ENCODE measurements at regions not wholly inside any gene's neighbourhood (a gene's known extent, or its start where the extent isn't known, plus 50 kb on each side); places are given as distances from the start of the nearest gene placed in this dataset.
"Not testable (repeated sequence)": the region's sequence is repeated elsewhere in the genome, so short reads cannot be mapped to it uniquely, and the experiment has no call there.

DNA sequence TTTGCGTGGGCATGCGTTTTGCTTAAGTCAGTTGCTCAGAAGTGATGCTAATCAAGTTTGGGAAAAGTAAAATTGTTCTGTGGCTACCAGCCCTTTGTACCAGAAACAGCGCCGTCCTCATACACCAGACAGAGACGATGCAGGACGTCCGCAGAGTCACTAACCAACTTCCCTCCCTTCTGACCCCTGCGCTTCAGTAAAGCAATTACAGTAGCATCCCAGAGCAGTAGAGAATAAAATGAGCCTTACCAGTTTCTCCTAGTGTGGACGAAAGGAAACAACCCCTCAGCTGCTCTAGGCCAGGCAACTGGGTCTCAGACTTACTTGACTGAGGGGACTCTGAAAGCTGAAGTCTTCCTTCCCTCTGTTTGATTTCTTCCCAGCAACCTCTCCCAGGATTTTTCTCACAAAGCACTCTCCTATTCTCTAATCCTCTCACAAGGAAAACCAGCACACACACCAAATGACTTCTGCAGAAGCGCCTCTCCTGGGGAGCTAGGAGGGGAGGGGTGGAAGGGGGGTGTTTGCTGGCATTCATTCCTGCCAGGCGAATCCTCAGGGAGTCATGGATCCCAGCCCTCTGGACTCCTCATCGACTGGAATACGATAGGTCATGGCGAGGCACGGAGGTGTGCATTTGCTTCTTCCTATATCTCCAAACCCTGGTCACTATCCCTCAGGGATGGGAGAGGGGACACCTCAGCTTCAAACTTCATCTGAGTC, 56.0 kb upstream of the MID1 start:
- no peak for DNase-seq (ENCODE audit: low read depth in 4 of 4, low spot score in 2 of 4)

DNA sequence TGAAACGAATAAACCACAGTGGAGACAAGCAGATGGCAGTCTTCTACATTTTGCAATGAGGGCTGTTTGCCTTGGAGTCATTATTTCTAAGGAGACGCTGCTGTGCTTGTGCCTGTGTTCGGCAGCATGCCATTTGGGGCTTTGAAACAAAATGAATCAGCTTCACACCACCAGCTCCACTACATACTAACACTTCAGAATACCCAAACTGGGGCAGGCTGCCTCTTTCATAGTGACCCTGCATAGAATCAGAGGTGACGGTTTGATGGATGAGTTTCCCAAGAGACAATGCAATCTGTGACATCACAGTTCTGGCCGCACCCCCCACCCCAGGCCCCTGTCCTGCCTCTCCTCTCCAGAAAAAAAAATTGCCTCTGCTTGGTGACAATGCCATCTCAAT, 57.1 kb upstream of the MID1 start:
- DNase-seq (ENCODE audit: low read depth in 4 of 4, low spot score in 2 of 4): no peak

DNA sequence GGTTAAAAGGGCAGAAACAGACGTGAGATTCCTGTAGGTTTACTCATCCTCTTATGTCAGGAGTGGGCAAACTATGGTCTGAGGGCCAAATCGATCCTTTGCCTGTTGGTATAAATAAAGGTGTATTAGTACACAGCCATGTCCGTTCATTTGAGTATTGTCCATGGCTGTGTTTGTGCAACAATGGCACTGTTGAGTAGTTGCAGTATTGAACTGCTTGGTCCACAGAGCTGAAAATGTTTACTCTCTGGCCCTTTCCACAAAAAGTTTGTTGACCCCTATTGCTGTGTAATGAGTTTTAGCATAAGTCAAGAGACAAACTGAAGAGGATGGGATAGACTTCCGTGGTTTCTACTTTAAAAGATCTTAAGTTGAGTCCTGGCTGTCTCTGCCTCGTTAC, 59.0 kb upstream of the MID1 start:
- DNase-seq (ENCODE audit: low read depth in 4 of 4, low spot score in 2 of 4): no peak

DNA sequence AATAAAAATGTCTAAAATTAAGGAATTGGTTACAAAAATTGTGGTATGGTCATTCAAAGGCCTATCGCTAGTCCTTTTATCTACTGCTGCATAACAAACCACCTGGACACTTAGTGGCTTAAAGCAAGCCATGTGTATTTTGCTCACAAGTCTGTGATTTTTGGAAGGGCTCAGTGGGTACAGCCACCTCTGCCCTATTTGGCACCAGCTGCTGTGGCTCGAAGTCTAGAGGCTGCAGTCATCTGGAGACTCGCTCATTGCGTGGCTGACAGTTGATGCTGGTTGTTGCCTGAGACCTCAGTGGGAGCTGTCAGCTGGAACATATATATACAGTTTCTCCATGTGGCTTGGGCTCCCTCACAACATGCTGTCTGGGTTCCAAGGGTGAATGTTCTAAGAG, 60.8 kb upstream of the MID1 start:
- DNase-seq (ENCODE audit: low read depth in 4 of 4, low spot score in 2 of 4): no peak

GRCh38 chrX:10683631-10684030, 63.2 kb upstream of the MID1 start:
- not testable (repeated sequence) for DNase-seq (ENCODE audit: low read depth in 4 of 4, low spot score in 2 of 4)

- no peak for DNase-seq (ENCODE audit: low read depth in 4 of 4, low spot score in 2 of 4)
Measured at GRCh38 chrX:10685923-10686595, 65.7 kb upstream of the MID1 start.

GRCh38 chrX:10691751-10692150, 71.4 kb upstream of the MID1 start:
- not testable (repeated sequence) for DNase-seq (ENCODE audit: low read depth in 4 of 4, low spot score in 2 of 4)

GRCh38 chrX:10697616-10698317, 77.4 kb upstream of the MID1 start:
- DNase-seq (ENCODE audit: low read depth in 4 of 4, low spot score in 2 of 4): no peak

- DNase-seq (ENCODE audit: low read depth in 4 of 4, low spot score in 2 of 4): no peak
Measured at GRCh38 chrX:10698318-10698640, 77.9 kb upstream of the MID1 start.

DNA sequence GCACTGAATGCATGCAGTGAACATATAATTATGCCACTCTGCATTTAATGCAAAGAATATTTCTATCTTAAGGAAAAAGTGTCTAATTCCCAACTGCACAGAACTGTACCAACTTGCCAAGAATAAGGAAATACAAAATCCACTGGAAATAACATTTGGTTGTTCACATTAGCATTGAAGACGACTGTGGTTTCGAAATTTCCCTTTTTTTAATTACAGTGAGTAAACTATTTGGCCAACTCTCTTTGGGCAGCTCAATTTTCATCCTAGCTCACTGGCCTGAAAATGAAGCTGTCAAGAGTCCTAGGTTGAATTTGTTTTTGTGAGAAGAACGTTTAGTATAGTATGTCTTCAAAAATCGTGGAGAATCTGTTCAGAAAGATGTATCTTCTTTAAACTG, 81.6 kb upstream of the MID1 start:
- DNase-seq (ENCODE audit: low read depth in 4 of 4, low spot score in 2 of 4): no peak

GRCh38 chrX:10706342-10706741, 86.0 kb upstream of the MID1 start:
- DNase-seq (ENCODE audit: low read depth in 4 of 4, low spot score in 2 of 4): not testable (repeated sequence)

- no peak for DNase-seq (ENCODE audit: low read depth in 4 of 4, low spot score in 2 of 4)
Measured at GRCh38 chrX:10707773-10708172, 87.4 kb upstream of the MID1 start.

DNA sequence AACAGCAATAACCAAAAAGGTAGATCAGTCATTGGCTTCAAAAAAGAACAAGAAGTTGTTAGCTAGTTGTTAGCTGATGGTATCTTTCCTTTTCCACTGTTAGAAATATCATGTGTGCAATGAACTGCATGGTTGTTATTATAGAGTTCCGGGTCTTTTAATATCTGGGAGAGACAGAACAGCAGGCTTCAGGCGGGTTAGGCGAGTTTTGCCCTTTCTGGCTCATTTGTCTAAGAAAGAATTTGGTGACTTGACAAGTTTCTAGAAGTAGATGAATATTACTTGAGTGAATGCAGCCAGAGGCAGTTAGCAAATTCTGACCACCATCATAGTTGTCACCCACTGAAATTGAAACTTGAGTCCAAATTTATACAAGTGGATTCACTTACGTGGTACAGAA, 88.9 kb upstream of the MID1 start:
- DNase-seq (ENCODE audit: low read depth in 4 of 4, low spot score in 2 of 4): no peak

DNA sequence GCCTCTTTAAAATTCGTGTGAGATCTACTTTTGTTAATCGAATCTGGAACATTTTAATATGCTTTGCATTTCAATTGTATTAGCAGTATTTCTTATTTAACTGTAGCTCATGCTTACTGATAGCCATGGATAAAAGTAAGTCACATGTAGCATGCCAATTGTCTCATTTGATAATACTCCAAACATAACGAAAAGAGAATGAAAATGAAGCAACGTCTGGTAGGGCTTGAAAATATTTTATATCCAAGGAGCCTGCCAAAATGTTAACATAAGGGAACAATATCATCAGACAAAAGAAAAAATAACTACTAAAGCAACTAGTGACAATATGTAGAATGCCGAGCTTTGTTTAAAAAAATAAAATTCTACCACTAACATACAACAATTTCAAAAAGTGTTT, 94.1 kb upstream of the MID1 start:
- no peak for DNase-seq (ENCODE audit: low read depth in 4 of 4, low spot score in 2 of 4)

GRCh38 chrX:10722851-10723250, 102.5 kb upstream of the MID1 start:
- peak in 2 of 4 donors; percentile 13 to 39 for DNase-seq (ENCODE audit: low read depth in 4 of 4, low spot score in 2 of 4)

GRCh38 chrX:10725071-10725470, 104.7 kb upstream of the MID1 start:
- DNase-seq (ENCODE audit: low read depth in 4 of 4, low spot score in 2 of 4): no peak

DNA sequence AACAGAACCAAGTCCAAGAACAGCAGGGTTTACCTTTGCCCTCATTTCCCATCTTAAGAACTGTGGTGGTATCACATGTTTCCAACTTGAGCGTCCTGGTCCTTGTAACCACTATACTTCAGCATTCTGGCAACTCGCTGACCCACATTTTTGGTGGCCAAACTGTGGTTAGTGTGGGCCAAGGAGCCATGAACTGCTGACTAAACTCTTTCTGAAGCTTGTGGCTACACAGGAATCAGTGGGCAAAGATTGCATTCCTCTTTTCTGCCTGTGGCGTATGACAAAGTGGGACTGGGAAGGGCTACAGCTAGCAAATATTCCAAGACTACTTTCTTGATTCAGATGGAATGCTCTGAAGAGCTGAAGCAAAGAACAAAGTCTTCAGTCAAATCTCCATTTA, 106.3 kb upstream of the MID1 start:
- no peak for DNase-seq (ENCODE audit: low read depth in 4 of 4, low spot score in 2 of 4)

- no peak for DNase-seq (ENCODE audit: low read depth in 4 of 4, low spot score in 2 of 4)
Measured at GRCh38 chrX:10728806-10729389, 108.5 kb upstream of the MID1 start.

DNA sequence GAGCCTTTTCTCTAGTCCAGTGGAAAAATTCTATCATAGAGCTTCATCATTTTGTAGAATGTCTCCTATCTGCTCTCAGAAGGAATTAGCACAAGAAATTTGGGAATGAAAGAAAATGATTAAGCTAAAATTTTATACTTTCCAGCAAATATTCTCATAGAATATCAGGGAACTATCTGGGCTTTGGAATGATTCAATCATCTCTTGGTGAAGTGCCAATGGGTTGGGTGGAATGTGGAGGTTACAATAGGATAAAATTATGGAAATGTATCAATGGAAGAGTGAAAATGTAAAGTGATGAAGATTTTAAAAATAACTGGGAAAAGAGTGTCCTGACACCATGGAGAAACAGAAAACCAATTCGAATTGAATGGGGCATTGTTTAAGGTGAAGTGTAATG, 119.0 kb upstream of the MID1 start:
- DNase-seq (ENCODE audit: low read depth in 4 of 4, low spot score in 2 of 4): no peak

DNA sequence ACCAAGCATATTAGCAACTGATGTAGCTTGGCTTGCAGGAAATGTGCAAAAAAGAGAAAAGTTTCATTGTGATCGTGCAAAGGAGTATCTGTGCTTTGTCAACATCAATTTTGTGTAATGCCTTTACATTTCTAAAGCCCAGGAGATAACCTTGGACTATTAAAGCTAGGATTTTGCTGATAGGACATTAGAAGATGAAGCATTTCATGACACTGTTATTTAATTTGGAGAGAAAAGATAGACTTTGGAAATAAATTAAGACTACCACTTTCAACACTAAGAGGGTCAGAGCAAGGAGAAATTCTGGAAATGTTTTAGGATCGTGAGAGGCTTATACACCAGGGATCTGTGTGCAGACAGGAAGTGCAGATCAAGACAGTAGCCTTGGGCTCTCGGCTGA, 120.6 kb upstream of the MID1 start:
- DNase-seq (ENCODE audit: low read depth in 4 of 4, low spot score in 2 of 4): no peak

DNA sequence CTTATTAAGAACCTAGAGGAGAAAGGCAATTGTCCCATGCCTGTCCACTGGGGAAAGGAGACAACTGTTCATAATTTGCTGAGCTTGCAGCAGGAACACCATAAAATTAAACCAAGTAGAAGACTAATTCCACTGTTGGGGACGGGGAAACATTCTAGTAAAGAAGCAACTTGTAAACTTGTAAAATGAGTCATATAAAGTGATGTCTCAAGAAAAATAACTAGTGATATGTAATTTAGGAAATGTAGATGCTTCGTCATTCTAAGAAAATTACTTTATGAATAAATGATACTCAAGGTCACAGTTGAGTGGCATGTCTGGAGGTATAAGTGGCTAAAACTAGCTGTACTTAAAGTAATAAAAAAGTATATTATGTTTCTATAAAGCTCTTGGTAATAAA, 121.2 kb upstream of the MID1 start:
- no peak for DNase-seq (ENCODE audit: low read depth in 4 of 4, low spot score in 2 of 4)

GRCh38 chrX:10743476-10743875, 123.1 kb upstream of the MID1 start:
- no peak for DNase-seq (ENCODE audit: low read depth in 4 of 4, low spot score in 2 of 4)
